ENCODE measurements at regions not wholly inside any gene's neighbourhood (a gene's known extent, or its start where the extent isn't known, plus 50 kb on each side); places are given as distances from the start of the nearest gene placed in this dataset.

- TF ChIP-seq CTCF (IDR thresholded peaks at IDR 0.05; ENCODE audit: low read depth, low read length, missing control alignments) = no peak
- H3K4me3 ChIP-seq (replicated peaks; ENCODE audit: low read depth, low read length) = no peak overlapping the region
- DNase-seq (ENCODE audit: extremely low read depth, low read depth) = no peak
These were observed 388.4 kb downstream of the RAB28 start for GRCh38 chr4:13095722-13096121.

DNA sequence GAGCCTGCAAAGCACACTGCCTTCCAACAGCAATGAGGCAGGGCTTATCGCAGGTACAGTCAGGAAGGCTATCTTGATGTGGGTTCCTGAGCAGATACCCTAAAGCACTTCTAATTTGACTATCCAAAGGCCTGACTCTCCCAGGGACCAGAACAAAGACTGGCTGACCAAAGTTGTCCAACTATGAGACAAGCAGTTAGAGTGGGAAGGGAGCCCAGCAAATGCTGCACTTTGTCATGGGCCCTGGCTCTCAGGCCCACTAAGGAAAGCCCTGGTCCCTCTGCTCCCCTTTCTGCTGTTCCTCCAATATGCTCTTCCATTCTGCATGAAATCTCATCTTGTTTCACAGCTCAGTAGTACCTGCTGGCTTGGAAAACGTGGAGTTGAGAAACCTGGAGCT lies 391.0 kb downstream of the RAB28 start:
- no peak for TF ChIP-seq CTCF (IDR thresholded peaks at IDR 0.05; ENCODE audit: low read depth, low read length, missing control alignments)
- H3K4me3 ChIP-seq (replicated peaks; ENCODE audit: low read depth, low read length) = no peak overlapping the region
- DNase-seq (ENCODE audit: extremely low read depth, low read depth) = no peak

- H3K4me3 ChIP-seq (replicated peaks; ENCODE audit: low read depth, low read length) = no peak overlapping the region
- no peak for DNase-seq (ENCODE audit: extremely low read depth, low read depth)
- no peak for TF ChIP-seq CTCF (IDR thresholded peaks at IDR 0.05; ENCODE audit: low read depth, low read length, missing control alignments)
These were observed 391.4 kb downstream of the RAB28 start for GRCh38 chr4:13092702-13093101.

DNA sequence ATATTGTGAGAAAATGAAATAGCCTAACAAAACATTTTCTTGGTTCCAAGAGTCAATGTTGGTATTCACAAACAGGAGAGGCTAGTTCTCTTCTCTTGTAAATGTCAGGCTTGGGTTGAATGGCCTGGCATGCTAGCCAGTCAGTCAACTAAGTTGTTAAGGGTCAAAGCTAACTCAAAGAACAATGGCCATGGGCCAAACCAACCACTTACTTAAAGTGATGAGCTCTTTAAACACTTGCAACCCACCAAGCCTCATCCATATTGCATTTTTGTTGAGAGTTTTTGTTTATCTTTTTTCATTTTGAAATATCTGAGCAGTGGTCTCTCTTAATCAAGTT lies 394.5 kb downstream of the RAB28 start:
- TF ChIP-seq CTCF (IDR thresholded peaks at IDR 0.05; ENCODE audit: low read depth, low read length, missing control alignments) = no peak
- DNase-seq (ENCODE audit: extremely low read depth, low read depth) = no peak
- no peak overlapping the region for H3K4me3 ChIP-seq (replicated peaks; ENCODE audit: low read depth, low read length)

DNA sequence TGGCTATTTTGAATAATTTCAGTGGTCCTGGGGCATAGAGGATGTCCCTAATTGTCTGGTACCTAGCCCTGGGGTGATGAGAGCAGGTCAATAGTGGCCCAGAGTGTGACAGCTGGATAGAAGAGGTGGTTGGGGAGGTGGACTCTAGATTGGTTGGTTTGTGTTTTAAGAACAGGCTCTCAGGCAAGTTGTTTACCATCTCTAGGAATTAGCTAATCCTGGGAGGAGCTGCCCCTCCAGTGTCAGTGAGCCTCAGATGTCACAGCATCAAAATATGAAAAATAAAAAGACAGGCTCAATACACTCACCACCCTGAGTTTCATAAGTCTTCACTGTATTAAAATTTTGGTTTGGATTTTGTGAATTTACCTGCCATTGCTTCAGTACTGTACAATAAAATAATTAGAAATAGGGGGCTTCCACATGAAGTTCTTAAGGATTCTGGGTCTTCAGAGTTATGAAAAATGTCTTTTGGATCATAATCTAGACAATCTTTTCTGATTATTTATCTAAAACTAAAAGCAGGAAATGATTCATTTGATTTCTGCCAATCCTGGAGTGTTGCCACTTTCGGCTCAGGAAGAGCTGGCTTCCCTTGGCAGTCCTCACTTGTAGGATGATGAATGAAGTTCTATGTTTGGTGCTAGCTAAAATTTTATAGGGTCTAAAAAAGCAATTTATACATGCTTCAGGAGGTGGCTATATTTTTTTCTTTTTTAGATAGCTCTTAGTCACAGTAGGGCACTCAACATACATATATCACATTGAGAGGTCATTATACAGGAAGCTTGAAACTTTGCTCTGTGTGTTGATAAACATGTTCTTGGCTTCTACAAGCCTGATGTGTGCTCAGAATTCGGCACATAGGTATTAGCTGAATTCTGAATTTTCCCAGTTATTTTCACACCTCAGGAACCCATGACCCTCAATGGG lies 395.1 kb downstream of the RAB28 start:
- no peak overlapping the region for H3K4me3 ChIP-seq (replicated peaks; ENCODE audit: low read depth, low read length)
- no peak for TF ChIP-seq CTCF (IDR thresholded peaks at IDR 0.05; ENCODE audit: low read depth, low read length, missing control alignments)
- DNase-seq (ENCODE audit: extremely low read depth, low read depth) = no peak

GRCh38 chr4:13087041-13087440 lies 397.1 kb downstream of the RAB28 start:
- DNase-seq (ENCODE audit: extremely low read depth, low read depth) = no peak
- TF ChIP-seq CTCF (IDR thresholded peaks at IDR 0.05; ENCODE audit: low read depth, low read length, missing control alignments) = no peak
- H3K4me3 ChIP-seq (replicated peaks; ENCODE audit: low read depth, low read length) = no peak overlapping the region

All from HFF-Myc (cell line).